ENCODE measurements at regions not wholly inside any gene's neighbourhood (a gene's known extent, or its start where the extent isn't known, plus 50 kb on each side); places are given as distances from the start of the nearest gene placed in this dataset.

DNA sequence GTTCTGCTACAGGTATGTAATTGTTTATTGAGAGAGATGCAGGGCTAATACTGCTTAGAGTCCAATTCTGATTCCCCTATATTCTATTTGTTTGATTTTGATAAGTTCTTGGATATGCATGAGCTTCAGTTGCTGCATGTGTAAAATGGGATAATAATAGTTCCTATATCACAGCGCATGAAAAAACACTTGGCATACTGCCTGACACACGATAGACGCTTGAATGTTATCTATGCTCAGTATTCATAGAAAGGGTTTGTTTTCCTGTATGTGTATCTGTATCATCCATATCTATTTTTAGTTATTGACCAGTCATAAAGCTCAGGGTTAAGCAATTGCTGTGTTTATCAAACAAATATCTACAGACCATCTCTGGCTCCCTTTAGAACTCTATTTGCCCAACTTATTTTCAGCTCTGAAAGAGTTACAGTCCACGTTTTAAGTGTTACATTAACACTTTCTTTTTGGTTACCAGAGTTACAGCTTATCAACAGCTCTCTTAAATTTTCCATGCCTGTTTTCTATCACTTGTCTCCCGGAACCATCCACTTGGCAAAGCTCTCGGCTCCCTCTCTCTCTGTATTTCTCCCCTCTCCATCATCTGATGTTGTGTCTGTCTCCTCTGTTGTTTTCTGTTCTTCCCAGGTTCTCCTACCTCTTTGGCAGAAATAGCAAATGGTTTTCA is 334.8 kb downstream of the CBLN1 start:
- H3K4me3 ChIP-seq (replicated peaks; ENCODE audit: low read depth, low read length), result no peak overlapping the region
- no peak for DNase-seq (ENCODE audit: low read depth)
- TF ChIP-seq, protein P1, sequence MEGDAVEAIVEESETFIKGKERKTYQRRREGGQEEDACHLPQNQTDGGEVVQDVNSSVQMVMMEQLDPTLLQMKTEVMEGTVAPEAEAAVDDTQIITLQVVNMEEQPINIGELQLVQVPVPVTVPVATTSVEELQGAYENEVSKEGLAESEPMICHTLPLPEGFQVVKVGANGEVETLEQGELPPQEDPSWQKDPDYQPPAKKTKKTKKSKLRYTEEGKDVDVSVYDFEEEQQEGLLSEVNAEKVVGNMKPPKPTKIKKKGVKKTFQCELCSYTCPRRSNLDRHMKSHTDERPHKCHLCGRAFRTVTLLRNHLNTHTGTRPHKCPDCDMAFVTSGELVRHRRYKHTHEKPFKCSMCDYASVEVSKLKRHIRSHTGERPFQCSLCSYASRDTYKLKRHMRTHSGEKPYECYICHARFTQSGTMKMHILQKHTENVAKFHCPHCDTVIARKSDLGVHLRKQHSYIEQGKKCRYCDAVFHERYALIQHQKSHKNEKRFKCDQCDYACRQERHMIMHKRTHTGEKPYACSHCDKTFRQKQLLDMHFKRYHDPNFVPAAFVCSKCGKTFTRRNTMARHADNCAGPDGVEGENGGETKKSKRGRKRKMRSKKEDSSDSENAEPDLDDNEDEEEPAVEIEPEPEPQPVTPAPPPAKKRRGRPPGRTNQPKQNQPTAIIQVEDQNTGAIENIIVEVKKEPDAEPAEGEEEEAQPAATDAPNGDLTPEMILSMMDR (IDR thresholded peaks at IDR 0.05; ENCODE audit: low read length, missing control alignments), result no peak

DNA sequence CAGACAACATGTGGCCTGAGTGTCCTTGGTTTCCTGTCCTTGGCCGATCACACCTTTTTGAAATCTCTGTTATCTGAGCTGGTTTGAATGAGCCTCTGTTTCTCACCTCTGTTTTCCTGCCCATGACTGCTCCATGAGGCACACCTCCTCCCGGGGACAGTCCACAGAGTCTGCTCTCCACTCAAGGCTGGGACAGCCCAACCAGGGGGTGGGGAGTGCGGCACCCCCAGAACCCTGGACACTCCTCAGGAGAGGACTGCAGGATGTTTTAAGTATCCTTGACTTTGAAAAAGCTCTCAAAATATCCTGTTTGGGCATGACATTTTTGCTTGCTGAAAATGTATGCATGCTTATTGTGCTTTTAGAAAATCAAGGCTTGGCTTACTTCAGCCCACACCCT is 333.0 kb upstream of the N4BP1 start:
- TF ChIP-seq, protein P1 (IDR thresholded peaks at IDR 0.05; ENCODE audit: low read length, missing control alignments), result no peak
- no peak for DNase-seq (ENCODE audit: low read depth)
- H3K4me3 ChIP-seq (replicated peaks; ENCODE audit: low read depth, low read length), result no peak overlapping the region

DNA sequence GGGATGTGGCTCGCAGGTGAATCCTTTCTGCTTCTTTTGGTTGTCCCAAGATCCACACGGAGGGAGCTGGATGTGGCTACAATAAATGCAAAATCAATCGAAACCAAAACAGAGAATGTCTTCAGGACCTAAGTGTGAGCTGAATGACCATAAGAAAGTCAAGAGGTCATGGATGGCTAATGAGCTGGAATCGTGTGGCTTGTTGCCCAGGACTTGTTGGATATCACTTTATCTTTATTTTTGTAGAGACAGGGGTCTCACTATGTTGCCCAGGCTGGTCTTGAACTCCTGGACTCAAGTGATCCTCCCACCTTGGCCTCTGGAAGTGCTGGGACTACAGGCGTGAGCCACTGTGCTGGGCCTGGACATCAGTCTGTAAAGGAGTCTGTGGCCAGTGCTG is 326.8 kb upstream of the N4BP1 start:
- no peak for DNase-seq (ENCODE audit: low read depth)
- H3K4me3 ChIP-seq (replicated peaks; ENCODE audit: low read depth, low read length), result no peak overlapping the region
- TF ChIP-seq, protein P1 (IDR thresholded peaks at IDR 0.05; ENCODE audit: low read length, missing control alignments), result no peak

DNA sequence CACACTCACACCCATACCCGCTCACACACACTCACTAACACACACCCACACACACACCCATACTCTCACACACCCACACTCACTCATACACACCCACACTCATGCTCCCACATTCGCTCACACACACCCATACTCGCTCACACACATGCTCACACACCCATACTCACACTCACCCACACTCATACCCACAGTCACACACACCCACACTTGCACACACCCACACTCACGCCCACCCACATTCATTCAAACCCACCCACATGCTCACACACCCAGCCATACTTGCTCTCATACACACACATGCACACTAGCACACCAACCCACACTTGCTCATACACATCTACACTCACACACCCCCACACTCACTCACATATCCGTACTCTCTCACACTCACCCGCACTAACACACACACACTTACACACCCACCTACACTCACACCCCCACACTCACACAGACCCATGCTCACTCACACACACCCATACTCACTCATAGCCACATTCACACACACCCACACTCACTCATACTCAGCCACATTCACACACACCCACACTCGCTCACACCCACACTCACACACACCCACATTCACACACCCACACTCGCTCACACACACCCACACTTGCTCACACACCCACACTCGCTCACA is 322.4 kb upstream of the N4BP1 start:
- no peak overlapping the region for H3K4me3 ChIP-seq (replicated peaks; ENCODE audit: low read depth, low read length)
- no peak for DNase-seq (ENCODE audit: low read depth)
- TF ChIP-seq, protein P1 (IDR thresholded peaks at IDR 0.05; ENCODE audit: low read length, missing control alignments), result no peak

DNA sequence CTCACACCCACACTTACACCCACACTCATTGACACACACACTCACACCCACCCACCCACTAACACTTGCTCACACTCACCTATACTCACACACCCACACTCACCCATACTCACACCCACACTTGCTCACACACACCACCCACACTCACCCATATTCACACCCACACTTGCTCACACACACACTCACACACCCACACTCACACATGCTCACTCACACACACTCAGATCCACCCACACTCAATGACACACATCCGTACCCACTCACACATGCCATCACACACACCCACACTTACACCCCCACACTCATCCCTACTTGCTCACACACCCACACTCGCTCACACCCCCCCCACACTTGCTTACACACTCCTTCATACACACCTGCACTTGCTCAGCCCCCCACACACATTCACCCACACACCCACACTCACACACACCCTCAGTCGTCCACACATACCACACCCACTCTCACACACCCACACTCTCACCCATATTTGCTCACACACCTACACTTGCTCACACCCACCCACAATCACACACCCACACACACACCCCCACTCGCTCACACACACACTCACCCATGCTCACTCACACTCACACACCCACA is 321.1 kb upstream of the N4BP1 start:
- TF ChIP-seq, protein P1 (IDR thresholded peaks at IDR 0.05; ENCODE audit: low read length, missing control alignments), result no peak
- H3K4me3 ChIP-seq (replicated peaks; ENCODE audit: low read depth, low read length), result no peak overlapping the region
- no peak for DNase-seq (ENCODE audit: low read depth)

DNA sequence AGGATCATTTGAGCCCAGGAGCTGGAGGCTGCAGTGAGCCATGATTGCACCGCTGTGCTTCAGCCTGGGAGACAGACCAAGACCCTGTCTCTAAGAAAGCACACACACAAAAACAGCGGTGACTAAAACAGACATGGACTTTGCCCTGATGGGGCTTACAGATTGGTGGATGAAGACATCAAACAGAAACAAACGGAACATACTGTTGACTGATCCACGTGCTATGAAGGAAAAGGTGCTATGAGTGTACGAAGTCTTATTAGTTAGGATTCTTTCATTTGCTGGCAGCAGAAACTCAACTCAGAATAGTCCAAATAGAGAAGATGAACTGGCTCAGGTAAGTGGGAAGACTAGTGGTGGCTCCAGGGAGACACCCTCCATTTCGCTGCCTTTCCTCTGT is 309.8 kb upstream of the N4BP1 start:
- DNase-seq (ENCODE audit: low read depth), result no peak
- TF ChIP-seq, protein P1 (IDR thresholded peaks at IDR 0.05; ENCODE audit: low read length, missing control alignments), result no peak
- H3K4me3 ChIP-seq (replicated peaks; ENCODE audit: low read depth, low read length), result no peak overlapping the region
